UCSD-AML1 (cell line): ENCODE measurements at regions not wholly inside any gene's neighbourhood (a gene's known extent, or its start where the extent isn't known, plus 50 kb on each side); places are given as distances from the start of the nearest gene placed in this dataset.

Experiments used
- DNase-seq: peaks from one replicate; lab custom pipeline; 2025; ENCODE audit not compliant: unreplicated experiment; lab: John Stamatoyannopoulos, UW

DNA sequence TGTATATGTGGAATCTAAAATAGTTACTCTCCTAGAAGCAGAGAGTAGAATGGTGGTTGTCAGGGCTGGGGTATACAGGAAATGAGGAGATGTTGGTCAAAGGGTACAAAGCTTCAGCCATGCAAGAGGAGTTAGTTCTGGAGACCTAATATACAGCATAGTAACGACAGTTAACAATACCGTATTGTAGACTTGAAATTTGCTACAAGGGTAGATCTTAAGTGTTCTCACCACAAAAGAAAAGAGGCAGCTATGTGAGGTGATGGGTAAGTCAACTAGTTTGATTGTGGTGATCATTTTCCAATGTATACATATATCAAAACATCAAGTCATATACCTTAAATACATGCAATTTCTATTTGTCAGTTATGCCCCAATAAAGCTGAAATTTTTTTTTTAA, 98.2 kb upstream of the CYP1B1 start:
- no peak for DNase-seq

DNA sequence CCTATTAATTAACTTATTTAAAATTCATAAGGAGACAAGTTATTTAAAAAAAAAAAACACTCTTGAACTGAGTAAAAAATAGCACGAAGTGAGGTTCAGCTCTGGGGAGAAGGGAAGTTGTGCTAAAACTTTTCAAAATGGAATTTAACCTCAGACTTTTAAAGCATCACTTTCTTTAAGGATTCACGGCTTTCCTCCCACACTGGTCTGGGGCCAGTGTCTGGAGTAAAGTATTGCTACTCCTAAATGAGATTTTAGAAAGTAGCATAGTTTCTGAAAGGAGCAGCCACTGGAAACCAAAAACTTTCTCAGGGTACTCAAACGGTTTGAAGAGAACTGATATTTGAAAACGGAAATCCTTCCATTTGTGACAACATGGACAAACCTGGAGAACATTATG, 97.7 kb upstream of the CYP1B1 start:
- no peak for DNase-seq

DNA sequence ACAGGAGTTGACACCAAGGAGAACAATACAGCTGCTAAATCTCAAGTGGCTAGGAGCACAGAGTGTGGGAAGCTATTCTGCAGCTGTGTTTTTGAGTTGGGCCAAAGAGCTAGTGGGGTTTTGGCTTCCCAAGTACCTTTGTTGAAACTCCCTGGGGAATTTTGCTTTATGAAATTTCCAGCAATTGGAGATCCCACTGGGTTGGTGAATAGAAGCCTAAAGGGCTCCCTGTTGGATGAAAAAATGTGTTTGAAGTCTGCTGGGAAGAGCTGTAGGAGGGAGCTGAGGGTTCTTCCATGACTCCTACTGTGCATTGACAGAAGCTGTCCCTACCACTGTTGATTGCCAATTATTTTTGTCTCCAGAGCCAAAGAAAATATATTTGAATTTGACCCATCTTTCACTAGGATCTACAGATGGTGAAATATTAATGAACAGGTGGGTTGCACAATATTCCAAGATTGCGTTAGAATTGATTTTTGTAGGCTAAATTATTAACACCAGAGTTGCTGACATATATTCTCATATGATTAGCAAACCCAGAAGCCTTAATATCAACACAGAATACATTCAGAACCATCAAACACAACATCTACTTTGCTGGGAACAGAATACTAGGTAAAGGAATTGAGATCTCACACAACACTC, 95.4 kb upstream of the CYP1B1 start:
- no peak for DNase-seq

DNA sequence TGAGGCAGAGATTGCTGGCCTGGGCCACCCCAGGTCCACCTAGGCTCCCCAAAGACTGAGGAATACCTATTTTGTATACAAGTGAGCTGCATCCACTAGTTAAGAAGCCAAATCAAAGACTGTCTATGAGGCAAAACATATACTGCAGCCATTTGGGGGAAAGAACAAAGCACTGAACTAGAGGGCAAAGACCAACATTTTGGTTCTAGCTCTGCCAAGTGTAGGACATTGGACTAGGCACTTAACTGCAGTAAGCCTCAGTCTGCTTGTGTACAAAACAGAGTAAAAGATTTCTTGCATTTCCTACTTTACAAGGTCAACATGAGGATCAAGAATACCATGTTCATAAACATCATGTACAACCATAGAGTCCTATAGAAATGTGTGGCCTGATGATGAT, 94.8 kb upstream of the CYP1B1 start:
- no peak for DNase-seq

DNA sequence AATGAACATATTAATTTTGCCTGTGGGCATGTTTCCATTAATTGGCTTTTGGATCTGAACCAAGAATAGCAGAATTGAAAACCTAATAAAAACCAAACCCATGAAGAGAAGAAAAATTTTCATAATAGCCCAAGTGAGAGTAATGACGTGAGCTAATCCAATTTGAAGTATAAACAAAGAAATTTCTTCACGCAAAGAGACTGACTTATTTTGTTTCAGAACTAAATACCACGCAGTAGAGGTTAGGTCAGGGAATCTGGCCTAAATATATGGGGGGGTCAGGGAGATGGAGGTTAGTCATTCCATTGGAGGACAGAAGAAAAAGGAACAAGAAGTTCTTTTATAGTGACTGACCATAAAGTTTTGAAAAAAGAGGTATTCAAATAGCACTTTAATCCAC, 94.1 kb upstream of the CYP1B1 start:
- no peak for DNase-seq

DNA sequence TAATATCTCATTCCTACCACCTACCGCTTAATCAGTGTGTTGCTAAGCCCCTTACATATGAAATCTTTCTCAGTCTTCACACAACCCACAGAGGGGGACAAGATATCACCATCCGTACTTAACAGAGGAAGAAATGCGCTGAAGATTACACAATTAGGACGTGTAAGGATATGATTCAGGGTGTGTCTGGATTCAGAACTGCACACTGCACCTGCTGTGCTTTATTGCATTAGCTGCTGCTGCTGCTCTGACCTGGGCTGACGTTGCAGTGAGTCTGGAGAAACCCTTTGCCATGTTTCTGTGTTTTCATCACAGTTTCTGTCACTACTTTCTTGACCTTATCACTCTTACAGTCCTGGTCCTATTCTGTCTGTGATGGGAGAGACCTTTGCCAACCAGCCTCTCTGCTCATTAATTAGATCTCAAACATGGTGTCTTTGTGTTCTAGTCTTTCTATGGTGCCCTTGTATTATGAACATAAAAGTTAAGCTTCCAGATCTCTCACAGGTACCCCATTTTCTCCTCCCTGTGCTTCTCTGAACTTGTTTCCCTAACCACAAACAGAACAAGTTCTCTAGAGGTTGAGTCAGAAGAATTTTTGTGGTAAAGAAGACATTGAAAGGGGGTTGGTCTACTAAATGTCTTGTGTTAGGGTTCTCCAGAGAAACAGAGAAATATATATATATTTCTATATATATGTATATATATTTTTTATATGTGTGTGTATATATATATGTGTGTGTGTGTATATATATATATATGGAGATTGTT, 92.9 kb upstream of the CYP1B1 start:
- no peak for DNase-seq

DNA sequence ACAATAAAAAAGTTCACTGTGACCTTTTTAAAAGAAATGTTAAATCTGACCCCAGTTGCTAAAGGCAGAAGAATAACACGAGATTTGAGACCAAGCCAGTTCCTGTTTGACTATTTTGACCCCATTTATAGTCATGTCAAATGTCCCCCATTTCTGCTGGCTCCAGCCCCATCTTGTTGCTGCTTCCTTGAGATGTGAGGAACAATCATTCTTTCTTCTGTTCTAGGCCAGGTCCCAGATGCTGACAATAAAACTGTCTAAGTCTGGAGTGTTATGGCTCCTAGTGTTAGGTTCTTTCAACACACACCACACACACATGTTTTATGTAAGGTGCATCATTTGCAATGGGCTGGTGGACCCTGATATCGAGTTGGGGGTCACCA, 92.0 kb upstream of the CYP1B1 start:
- DNase-seq, result no peak

DNA sequence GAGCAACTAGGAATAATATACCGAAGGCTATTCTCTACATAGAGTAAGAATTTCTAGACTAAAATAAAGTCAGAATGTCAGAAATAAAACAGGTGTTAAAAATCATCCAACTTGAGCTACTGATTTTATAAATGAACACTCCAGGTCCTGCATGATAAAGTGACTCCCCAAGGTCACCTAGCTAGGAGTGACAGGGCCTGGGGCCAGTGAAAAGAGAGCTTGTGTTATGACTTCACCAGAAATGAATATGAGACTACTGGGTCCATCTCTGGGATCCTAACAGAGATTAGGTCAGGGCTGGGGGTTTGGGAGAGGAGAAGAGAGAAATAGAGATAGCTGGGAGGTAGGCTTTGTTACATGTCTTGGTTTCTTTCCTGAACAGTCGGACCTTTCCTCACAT, 89.7 kb upstream of the CYP1B1 start:
- DNase-seq, result no peak

DNA sequence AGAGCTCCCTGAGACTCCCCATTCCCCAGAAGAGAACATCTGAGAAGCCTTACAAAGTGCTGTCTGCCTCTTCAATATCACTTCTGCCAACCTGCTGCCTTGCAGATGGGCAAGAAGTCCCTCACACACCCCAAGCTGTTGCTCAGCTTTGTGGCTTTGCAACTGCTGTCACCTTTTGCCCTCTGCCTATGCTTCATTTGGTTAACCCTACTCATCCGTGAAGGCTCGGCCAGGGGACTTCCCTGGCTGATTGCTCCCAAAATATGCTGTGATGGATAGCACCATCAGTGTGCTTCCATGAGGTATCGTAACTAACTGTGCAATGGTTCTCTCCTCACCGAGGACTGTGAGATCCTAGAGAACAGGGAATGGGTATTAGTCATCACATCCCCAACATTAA, 88.9 kb upstream of the CYP1B1 start:
- DNase-seq, result no peak

DNA sequence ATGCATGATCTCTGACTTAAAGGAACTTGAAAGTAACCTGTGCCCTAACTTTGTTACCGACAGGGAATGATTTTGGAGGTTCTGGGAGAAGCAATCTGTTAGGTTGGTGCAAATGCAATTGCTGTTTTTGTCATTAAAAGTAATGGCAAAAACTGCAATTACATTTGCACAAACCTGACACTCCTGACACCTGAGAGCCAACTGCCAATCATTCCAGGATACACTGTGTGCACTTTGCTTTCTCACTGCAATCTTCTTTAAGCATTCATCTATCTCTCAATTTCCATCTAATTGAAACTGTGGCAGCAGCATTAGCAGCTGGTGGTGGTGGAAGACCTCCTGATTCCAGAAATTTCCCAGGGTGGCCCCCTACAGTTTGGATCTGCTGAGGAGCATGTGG, 87.6 kb upstream of the CYP1B1 start:
- DNase-seq, result no peak

DNA sequence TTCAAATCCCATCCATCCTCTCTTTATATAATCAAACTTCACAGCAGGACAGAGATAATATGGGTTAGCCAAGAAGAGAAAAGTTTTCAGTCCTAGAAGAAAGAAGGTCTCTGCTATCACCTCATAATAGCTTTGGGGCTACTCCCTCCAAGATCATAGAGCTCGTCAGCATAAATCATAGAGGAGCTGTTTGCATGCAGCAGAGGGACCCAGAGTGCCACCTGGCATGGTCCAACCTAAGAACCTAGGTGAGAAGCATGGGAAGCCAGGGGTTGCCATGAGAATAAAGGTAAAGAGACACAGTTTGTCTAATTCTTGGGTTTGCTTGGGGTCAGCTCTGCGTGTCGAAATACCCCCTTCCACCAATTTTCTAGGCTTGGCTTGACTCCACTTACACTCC, 87.1 kb upstream of the CYP1B1 start:
- DNase-seq, result no peak

DNA sequence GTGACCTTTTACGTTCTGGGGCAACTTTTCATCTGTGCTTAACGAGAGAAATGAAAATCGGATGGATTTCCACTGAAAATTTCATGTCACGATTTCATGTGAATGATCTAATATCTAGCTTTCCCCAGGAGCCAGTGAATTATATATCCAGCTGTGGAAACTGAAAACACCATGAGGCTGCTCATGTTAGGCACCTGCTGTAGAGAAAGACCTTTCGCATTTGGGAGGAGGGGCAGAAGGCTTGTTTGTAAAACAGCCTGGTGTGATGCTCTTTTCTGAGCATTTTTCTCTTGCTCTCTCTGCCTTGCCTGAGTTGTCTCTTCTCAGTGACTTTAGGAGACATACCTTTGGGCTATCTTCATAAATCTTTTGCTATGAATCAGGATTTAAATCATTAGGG, 84.6 kb upstream of the CYP1B1 start:
- DNase-seq, result no peak

DNA sequence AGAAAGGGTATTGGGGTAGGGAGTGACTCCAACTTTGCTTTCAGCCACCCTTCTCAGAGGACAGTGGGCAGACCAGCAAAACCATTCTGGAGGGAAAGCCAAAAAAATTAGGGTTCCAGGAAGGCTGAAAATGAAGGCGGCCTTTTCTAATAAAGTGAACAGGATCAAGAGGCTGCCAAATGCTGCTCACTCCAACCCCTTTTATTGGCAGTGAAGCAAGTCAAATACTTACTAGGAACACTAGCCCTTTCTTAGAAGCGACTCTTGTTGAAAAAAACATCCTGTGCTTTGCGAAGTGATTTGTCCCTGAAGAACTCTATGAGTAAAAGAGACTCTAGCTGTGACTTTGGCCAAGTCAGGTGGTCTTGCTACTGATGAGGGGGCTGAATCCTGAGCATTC, 83.6 kb upstream of the CYP1B1 start:
- no peak for DNase-seq

DNA sequence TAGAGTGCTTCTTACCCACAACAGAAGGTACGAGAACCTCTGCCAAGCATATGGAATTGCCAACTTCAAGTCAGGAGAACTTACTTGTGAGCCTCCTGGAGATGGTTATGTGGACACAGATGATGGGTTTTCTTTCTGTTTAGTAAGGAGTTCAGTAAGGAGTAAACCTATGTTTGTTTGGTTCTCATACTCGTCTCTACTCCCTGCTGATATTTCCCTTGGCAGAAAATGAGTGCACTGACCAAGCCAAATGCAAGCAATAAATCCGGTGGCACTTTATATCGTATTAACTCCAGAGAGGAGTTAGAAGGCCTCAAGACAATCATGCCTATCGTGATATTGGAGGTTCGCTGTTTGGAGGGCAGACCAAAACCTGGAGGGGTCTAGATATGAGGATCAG, 83.2 kb upstream of the CYP1B1 start:
- DNase-seq, result no peak

DNA sequence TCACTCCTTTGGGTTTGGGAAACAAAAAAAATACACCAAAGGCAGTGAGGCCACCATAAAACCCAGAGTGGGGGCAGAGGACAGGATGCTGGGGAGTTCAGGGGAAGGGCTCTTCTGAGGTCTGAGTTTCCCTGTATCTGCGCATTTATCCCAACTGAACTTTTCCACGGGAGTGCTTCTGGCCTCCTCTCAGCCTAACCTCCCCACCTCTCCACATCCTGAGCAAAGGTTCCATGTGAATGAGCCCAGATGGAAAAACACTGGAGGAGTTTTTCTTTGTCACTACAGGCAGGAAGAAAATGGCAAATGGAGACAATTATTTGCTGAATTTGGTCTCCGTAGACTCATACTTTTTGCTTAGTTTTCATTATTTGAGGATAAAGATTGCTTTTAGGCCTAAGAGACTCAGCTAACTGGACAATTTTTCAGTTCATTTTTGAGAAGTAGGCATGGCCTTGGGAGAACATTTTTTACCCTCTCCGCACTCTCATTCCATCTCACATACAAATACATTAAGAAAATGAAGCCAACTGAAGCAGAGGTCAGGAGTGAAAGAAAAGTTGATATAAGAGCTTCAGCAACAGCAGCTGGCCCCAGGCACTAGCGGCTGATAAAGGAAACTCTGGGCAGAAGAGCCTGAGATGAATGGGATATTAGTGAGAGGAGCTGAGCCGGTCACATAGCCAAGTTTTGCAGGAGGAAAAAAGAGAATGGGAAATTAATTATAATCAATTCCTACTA, 82.6 kb upstream of the CYP1B1 start:
- no peak for DNase-seq

DNA sequence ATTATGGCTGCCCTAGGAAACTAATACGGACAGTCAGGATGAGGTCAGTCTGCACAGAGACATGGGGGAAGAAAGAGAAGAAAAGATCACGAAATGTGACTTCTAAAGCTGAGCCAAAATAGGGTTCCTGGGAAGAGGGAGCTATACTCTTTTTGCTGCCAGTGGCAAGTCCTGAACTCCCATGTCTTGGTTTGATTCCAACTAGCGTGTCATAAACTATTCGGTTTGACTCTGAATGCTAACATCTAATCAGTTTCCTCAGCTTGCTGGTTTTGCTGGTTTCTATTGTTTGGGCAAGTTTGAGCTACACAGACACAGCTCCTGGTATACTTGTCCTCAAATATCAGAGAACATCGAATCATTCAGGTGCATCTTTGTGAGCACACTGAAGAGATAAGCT, 80.5 kb upstream of the CYP1B1 start:
- no peak for DNase-seq

DNA sequence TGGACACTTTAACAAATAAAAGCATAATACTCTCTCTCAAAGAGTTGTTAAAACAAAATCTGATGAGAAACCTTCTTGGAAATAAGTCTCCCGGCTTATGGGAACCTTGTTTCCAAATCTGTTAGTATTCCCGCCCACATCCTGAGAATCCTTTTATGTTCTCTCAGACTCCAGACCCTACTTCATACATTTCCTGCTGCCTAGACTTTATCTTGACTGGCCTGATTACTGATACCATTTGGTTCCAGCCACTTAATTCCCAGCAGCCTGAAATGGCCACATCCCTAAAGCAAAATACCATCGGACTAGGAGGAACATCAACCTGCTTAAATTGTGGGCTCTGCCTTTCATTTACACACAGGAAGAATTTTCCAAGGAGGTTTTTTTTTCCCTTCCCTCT, 79.1 kb upstream of the CYP1B1 start:
- no peak for DNase-seq

DNA sequence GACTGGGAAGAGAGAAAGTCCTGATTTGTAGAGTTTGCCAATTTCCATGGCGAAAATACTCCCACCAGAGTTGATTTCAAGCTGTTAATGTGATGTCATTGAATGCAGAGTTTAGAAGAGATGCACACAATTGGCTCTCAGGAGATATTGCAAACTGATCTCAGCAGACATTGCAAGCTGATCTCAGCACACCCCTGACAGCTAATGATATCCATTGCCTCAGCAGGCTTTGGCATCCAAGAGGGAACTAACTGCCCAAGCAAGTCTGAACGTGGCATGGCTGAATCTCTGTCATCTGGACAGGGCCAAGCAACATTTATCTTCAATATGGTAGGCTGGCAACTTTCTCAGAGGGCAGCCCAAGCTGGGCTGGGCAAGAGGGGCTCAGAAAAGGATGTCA, 78.4 kb upstream of the CYP1B1 start:
- no peak for DNase-seq

DNA sequence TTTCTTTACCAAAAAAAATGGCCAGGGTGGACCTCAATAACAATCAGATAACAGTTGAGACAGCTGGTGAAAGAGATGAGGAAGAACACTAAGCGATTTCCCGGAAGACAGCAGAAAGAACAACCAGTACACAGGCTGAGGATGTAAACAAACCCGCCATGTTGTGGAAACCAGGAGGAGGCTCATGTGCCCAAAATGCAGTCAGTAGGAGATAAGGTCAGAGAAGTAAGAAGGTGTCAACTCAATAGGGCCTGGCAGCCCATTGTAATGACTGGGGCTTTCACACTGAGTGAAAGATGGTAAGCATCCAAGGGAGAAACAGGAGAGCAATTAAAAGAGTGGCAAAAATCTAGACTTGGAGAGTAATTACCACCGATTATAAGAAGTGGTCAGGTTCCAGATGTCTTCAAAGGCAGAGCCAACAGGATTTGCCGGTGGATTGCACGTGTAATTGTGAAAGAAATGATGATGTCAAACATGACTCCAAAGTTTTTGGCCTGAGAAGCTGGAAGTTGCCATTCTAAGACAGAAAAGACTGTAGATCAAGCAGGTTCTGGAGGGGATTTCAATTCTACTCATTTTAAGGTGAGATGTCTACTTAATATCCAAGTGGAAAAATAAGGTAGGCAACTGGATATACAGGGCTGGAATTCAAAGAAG, 77.7 kb upstream of the CYP1B1 start:
- DNase-seq, result no peak

DNA sequence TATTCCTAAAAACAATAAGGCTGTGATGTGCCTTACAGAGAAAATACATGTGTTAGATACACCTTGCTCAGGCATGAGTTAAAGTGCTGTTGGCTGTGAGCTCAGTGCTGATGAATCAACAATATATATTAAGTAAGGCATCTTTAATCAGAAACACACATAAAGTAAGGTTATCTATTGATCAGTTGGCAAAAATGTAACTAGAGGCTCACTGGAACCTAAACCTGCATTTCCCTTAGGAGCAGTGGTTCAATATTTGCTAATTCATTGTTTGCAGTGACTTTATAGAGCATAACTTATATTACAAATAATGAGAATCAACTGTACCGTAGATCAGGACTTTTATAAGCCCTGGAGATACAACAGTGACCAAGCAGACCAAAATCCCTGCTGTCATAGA, 77.0 kb upstream of the CYP1B1 start:
- DNase-seq, result no peak

DNA sequence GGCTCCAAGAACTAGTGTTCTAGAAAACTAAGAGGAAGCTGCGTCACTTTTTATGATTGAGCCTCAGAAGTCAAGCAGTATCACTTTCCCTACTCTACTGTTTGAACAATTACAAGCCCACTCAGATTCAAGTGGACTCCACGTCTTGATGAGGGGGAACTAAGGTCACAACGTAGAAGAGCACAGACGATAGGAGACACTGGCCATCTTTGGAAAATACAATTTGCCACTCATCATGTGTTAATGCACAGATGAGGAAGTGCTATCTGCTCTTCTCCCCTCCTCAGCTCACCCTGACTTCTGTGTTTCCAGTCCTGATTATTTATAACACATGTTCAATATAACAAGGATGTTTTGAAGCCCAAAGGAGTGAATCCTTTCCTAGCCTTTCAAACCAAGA, 76.1 kb upstream of the CYP1B1 start:
- no peak for DNase-seq

DNA sequence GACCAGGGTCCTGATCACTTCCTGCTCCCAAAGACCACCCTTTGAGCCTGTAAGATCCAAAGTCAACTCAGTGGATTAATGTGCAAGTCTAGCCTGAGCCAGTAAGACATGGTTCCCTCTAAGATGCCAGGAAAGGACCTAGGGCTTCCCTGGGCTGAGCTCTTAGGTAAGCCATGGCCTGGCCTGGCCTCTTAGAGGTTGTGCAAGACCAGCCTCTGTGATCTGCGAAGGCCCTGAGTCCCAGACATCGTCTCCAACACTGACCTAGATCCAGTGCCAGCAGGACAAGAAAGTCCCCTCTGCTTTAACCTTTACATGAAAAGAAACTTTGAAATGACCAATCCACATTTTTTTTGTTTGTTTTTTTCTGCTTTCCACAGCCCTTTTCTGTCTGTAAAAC, 73.6 kb upstream of the CYP1B1 start:
- no peak for DNase-seq
